ENCODE measurements at regions not wholly inside any gene's neighbourhood (a gene's known extent, or its start where the extent isn't known, plus 50 kb on each side); places are given as distances from the start of the nearest gene placed in this dataset.
A peak's percentile ranks its signal among the peaks of the same experiment; 100 is the strongest.
"Not testable (repeated sequence)": the region's sequence is repeated elsewhere in the genome, so short reads cannot be mapped to it uniquely, and the experiment has no call there.

- no peak for DNase-seq (ENCODE audit: low read depth in 4 of 4, low spot score in 3 of 4)
These were observed 342.7 kb upstream of the USP9Y start for GRCh38 chrY:12358337-12358736.

GRCh38 chrY:12359867-12360266 lies 341.2 kb upstream of the USP9Y start:
- DNase-seq (ENCODE audit: low read depth in 4 of 4, low spot score in 3 of 4): peak in 1 of 4 donors; percentile 4

GRCh38 chrY:12360496-12360895 lies 340.5 kb upstream of the USP9Y start:
- no peak for DNase-seq (ENCODE audit: low read depth in 4 of 4, low spot score in 3 of 4)

- DNase-seq (ENCODE audit: low read depth in 4 of 4, low spot score in 3 of 4): no peak
These were observed 335.6 kb upstream of the USP9Y start for GRCh38 chrY:12365311-12365910.

- DNase-seq (ENCODE audit: low read depth in 4 of 4, low spot score in 3 of 4): not testable (repeated sequence)
These were observed 326.4 kb upstream of the USP9Y start for GRCh38 chrY:12374588-12374987.

- DNase-seq (ENCODE audit: low read depth in 4 of 4, low spot score in 3 of 4): peak in 1 of 4 donors; percentile 11
These were observed 309.1 kb upstream of the USP9Y start for GRCh38 chrY:12391655-12392559.

- DNase-seq (ENCODE audit: low read depth in 4 of 4, low spot score in 3 of 4): no peak
These were observed 307.8 kb upstream of the USP9Y start for GRCh38 chrY:12393190-12393589.

- DNase-seq (ENCODE audit: low read depth in 4 of 4, low spot score in 3 of 4): not testable (repeated sequence)
These were observed 305.5 kb upstream of the USP9Y start for GRCh38 chrY:12395381-12396120.

GRCh38 chrY:12403916-12404315 lies 297.1 kb upstream of the USP9Y start:
- no peak for DNase-seq (ENCODE audit: low read depth in 4 of 4, low spot score in 3 of 4)

- no peak for DNase-seq (ENCODE audit: low read depth in 4 of 4, low spot score in 3 of 4)
These were observed 292.8 kb upstream of the USP9Y start for GRCh38 chrY:12408236-12408635.

- DNase-seq (ENCODE audit: low read depth in 4 of 4, low spot score in 3 of 4): no peak
These were observed 290.3 kb upstream of the USP9Y start for GRCh38 chrY:12410696-12411095.

GRCh38 chrY:12421072-12421787 lies 279.8 kb upstream of the USP9Y start:
- DNase-seq (ENCODE audit: low read depth in 4 of 4, low spot score in 3 of 4): peak; percentile 22 to 26 (median 22)

GRCh38 chrY:12421788-12422124 lies 279.3 kb upstream of the USP9Y start:
- no peak for DNase-seq (ENCODE audit: low read depth in 4 of 4, low spot score in 3 of 4)

GRCh38 chrY:12422536-12422935 lies 278.5 kb upstream of the USP9Y start:
- DNase-seq (ENCODE audit: low read depth in 4 of 4, low spot score in 3 of 4): no peak

- no peak for DNase-seq (ENCODE audit: low read depth in 4 of 4, low spot score in 3 of 4)
These were observed 277.4 kb upstream of the USP9Y start for GRCh38 chrY:12423416-12424252.

- no peak for DNase-seq (ENCODE audit: low read depth in 4 of 4, low spot score in 3 of 4)
These were observed 275.5 kb upstream of the USP9Y start for GRCh38 chrY:12425506-12425905.

GRCh38 chrY:12427361-12427760 lies 273.7 kb upstream of the USP9Y start:
- no peak for DNase-seq (ENCODE audit: low read depth in 4 of 4, low spot score in 3 of 4)

GRCh38 chrY:12431546-12431945 lies 269.5 kb upstream of the USP9Y start:
- DNase-seq (ENCODE audit: low read depth in 4 of 4, low spot score in 3 of 4): no peak

- DNase-seq (ENCODE audit: low read depth in 4 of 4, low spot score in 3 of 4): not testable (repeated sequence)
These were observed 262.2 kb upstream of the USP9Y start for GRCh38 chrY:12438823-12439222.

GRCh38 chrY:12444200-12444599 lies 256.8 kb upstream of the USP9Y start:
- DNase-seq (ENCODE audit: low read depth in 4 of 4, low spot score in 3 of 4): no peak
